HuH-7.5 (cell line): ENCODE measurements at regions not wholly inside any gene's neighbourhood (a gene's known extent, or its start where the extent isn't known, plus 50 kb on each side); places are given as distances from the start of the nearest gene placed in this dataset.
"Not testable (repeated sequence)": the region's sequence is repeated elsewhere in the genome, so short reads cannot be mapped to it uniquely, and the experiment has no call there.

Source experiments
- DNase-seq: peaks from one replicate; pipeline ENCODE4 v3.0.0; 2011; ENCODE audit warnings: low spot score

DNA sequence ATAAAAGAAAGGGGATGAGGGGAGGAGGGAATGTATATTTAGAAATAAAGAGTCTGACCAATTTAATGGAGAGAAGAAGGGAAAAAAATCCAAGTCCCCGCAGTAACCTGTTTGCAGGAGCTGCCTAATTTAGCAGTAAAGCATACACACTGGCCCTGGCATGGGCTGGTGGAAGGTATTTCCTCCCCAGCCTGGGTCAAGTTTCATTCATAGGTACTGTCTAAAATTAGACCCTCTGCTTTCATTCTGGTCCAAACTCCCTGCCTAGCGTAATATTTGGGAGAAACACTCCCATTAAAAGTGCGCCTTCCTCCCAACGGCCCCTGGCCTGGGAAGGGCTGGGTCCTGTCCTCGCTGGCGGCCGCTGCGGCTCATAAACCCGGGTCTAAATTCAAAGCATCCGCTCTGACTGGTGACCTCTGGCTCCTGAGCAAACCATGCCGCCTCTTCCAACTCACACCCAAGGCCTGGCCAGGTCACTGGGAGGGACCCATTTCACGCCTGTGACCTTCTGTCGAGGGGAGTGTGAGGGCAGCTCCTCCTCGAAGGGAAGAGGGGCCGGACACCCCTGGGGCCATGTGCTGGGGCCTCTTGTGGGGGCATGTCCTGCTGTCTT, 123.2 kb downstream of the FGF18 start:
- DNase-seq: no peak

- DNase-seq: no peak
These were observed 123.8 kb downstream of the FGF18 start for GRCh38 chr5:171543148-171543815.

GRCh38 chr5:171544913-171545765, 125.7 kb downstream of the FGF18 start:
- no peak for DNase-seq

DNA sequence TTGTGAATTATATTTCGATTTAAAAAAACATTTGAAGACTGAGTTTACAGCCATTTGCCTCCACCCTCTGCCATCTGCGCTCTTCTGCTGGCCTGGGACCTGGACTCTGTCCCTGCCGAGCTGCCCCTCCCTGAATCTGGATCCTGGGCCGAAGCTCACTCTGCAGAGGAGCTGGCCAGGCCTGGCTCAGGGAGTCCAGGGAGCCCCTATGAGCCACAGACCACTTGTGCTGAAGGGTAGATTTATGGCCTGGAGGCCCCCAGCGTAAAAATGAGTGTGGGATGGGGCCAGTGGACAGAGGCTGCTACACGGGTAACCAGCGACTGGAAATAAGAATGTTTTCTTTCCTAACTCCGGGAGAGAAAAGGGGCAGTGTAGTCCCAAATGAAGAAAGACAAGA, 129.8 kb downstream of the FGF18 start:
- no peak for DNase-seq

- not testable (repeated sequence) for DNase-seq
These were observed 134.4 kb downstream of the FGF18 start for GRCh38 chr5:171553817-171554216.

- DNase-seq: no peak
These were observed 135.7 kb downstream of the FGF18 start for GRCh38 chr5:171555160-171555559.

- no peak for DNase-seq
These were observed 143.4 kb downstream of the FGF18 start for GRCh38 chr5:171562822-171563221.

GRCh38 chr5:171568389-171568788, 148.9 kb downstream of the FGF18 start:
- DNase-seq: no peak

DNA sequence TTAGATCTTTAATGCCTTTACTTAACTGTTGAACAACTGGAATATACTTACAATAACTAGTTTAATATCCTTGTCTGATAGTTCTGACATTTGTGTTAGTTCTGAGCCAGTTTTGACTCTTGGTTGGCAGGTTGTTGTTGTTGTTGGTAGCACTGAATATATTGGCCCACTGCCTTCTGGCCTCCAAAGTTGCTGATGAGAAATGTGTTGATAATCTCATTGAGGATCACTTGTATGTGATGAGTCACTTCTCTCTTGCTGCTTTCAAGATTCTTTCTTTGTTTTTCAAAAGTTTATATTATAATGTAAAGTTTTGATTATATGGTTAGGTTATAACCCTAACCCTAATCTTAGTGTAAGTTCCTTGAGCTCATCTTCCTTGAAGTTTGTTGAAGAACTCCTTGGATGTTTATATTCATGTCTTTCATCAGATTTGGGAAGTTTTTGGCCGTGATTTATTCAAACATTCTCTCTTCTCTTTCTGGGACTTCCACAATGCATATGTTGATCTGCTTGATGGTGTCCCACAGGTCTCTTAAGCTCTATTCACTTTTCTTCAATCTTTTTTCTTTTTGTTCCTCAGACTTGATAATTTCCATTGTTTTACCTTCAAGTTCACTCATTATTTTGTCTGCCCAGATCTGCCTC, 149.7 kb downstream of the FGF18 start:
- no peak for DNase-seq

DNA sequence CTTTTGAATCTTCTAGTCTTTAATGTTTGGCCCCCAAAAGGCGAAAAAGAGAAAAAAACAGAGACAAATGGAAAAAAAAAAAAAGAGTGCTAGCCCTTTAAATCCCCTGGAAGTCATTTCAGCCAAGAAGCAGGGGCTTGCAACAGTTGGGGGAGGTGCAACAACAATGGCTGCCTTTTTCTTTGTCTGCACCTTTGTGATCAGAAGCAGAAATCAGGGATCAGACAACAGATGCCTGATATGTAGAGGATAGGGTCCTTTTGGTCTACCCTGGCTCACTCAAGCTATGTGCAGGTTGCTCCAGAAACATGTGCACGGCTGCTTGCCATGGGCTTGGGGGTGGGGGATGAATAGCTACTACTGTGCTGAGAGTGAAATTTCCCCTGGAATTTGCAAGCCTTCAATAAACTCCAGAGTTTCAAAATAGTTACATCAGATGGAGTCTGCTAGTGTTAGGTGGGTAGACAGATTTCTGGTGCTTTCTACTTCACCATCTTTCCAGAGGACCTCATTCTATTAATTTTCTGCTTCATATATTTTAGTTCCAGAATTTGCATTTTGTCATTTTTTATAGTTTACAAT, 150.9 kb downstream of the FGF18 start:
- no peak for DNase-seq

DNA sequence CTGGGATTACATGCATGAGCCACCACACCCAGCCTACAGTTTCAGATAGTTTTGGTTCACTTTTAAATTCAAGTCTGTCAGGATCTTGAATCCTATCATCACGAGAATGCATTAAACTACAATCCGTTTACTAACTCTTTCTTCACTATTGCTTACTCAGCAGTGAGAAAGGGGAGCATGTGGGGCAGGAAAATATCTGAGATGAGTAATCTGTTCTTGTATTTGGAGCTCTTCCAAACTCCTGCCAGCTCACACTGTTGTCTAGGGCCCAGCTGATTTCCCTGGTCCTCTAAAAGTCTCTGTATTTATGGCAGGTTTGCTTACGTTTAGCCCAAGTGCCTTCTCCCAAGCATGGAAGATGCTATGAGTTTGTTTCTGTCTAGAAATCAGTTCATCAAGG, 152.2 kb downstream of the FGF18 start:
- no peak for DNase-seq

- no peak for DNase-seq
These were observed 153.6 kb downstream of the FGF18 start for GRCh38 chr5:171573021-171573420.

- no peak for DNase-seq
These were observed 154.2 kb downstream of the FGF18 start for GRCh38 chr5:171573451-171574225.

DNA sequence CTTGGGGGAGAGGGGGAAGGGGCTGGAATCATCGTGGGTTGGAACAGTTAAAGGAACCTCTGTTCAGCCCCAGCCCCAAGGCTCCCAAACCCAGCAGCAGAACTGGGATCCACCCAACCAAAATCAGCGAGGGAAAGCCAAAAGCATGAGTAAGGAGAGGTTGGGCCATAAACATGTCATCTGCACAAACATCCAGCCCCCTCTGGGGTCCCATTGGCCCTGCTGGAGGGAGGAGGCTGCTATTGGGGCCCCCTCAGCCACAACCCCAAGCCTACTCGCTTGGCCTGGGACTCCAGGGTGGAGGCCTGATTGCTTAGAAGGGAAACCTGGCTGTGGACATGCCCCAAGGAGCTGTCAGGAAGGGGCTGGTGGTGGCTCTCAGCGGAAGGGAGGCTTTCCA, 154.9 kb downstream of the FGF18 start:
- DNase-seq: no peak

- no peak for DNase-seq
These were observed 155.9 kb downstream of the FGF18 start for GRCh38 chr5:171575386-171575785.

DNA sequence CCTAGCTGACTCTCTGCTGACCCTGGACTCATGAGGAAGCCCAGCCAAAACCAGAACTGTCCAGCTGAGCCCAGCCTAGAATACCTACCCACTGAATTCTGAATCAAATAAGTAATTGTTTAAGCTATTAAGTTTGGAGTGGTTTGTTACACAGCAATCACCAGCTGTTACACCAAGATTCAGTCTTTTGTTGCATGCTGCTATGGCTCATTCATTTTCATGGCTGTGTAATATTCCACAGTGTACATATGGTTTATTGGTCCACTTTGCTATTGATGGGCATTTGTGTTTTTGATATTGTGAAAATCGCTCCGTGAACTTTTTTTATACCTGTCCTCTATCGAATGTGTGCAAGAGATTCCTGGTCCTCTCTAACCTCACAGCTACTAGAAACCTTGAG, 156.4 kb downstream of the FGF18 start:
- DNase-seq: no peak

GRCh38 chr5:171577042-171577758, 157.8 kb downstream of the FGF18 start:
- DNase-seq: no peak

- DNase-seq: no peak
These were observed 158.8 kb downstream of the FGF18 start for GRCh38 chr5:171578049-171578828.

GRCh38 chr5:171578829-171579491, 159.5 kb downstream of the FGF18 start:
- no peak for DNase-seq
